Islet of Langerhans (tissue), 1 donor: ENCODE measurements at regions not wholly inside any gene's neighbourhood (a gene's known extent, or its start where the extent isn't known, plus 50 kb on each side); places are given as distances from the start of the nearest gene placed in this dataset.

ENCODE experiments used
- FAIRE-seq: peaks from one replicate; lab custom pipeline; 2011; peaks lifted over from hg19 to GRCh38; lab: Jason Lieb, UNC

GRCh38 chr3:61311044-61311443 is 59.8 kb upstream of the FHIT start:
- FAIRE-seq, result no peak

GRCh38 chr3:61315871-61316270 is 64.6 kb upstream of the FHIT start:
- no peak for FAIRE-seq

GRCh38 chr3:61323094-61323493 is 71.8 kb upstream of the FHIT start:
- FAIRE-seq, result no peak

- FAIRE-seq, result no peak
These were observed 80.8 kb upstream of the FHIT start for GRCh38 chr3:61331929-61332552.

- FAIRE-seq, result no peak
These were observed 82.1 kb upstream of the FHIT start for GRCh38 chr3:61333192-61333961.

- no peak for FAIRE-seq
These were observed 83.5 kb upstream of the FHIT start for GRCh38 chr3:61334783-61335182.

GRCh38 chr3:61340931-61341461 is 89.7 kb upstream of the FHIT start:
- no peak for FAIRE-seq

GRCh38 chr3:61343543-61343942 is 92.3 kb upstream of the FHIT start:
- no peak for FAIRE-seq

- no peak for FAIRE-seq
These were observed 93.8 kb upstream of the FHIT start for GRCh38 chr3:61345020-61345419.

GRCh38 chr3:61347981-61348380 is 96.7 kb upstream of the FHIT start:
- FAIRE-seq, result no peak

GRCh38 chr3:61349717-61350116 is 98.5 kb upstream of the FHIT start:
- no peak for FAIRE-seq

- FAIRE-seq, result no peak
These were observed 99.6 kb upstream of the FHIT start for GRCh38 chr3:61350782-61351309.

GRCh38 chr3:61352306-61352705 is 101.1 kb upstream of the FHIT start:
- FAIRE-seq, result no peak

- FAIRE-seq, result no peak
These were observed 102.1 kb upstream of the FHIT start for GRCh38 chr3:61353382-61353781.

GRCh38 chr3:61354604-61355003 is 103.4 kb upstream of the FHIT start:
- no peak for FAIRE-seq

- FAIRE-seq, result no peak
These were observed 105.4 kb upstream of the FHIT start for GRCh38 chr3:61356685-61357084.

GRCh38 chr3:61357902-61358301 is 106.7 kb upstream of the FHIT start:
- no peak for FAIRE-seq

- FAIRE-seq, result no peak
These were observed 107.1 kb upstream of the FHIT start for GRCh38 chr3:61358364-61358763.

- no peak for FAIRE-seq
These were observed 109.2 kb upstream of the FHIT start for GRCh38 chr3:61360297-61360965.

- no peak for FAIRE-seq
These were observed 118.4 kb upstream of the FHIT start for GRCh38 chr3:61369678-61370077.

- no peak for FAIRE-seq
These were observed 119.9 kb upstream of the FHIT start for GRCh38 chr3:61371123-61371522.

- no peak for FAIRE-seq
These were observed 121.5 kb upstream of the FHIT start for GRCh38 chr3:61372723-61373122.

GRCh38 chr3:61378311-61378710 is 127.1 kb upstream of the FHIT start:
- peak; percentile 21 for FAIRE-seq
